Type B pancreatic cell (in vitro differentiated cells): ENCODE measurements at regions not wholly inside any gene's neighbourhood (a gene's known extent, or its start where the extent isn't known, plus 50 kb on each side); places are given as distances from the start of the nearest gene placed in this dataset.

Experiments used
- DNase-seq: peaks from one replicate; pipeline ENCODE4 v3.0.0; 2021; ENCODE audit warnings: mixed read lengths; ENCODE audit not compliant: unreplicated experiment; ENCODE audit errors: extremely low spot score
- H3K27ac Mint-ChIP-seq: 2 replicates; pipeline ENCODE4 v1.8.0; 2021; ENCODE audit warnings: mild to moderate bottlenecking, mixed read lengths
- H3K27me3 Mint-ChIP-seq: 2 replicates; pipeline ENCODE4 v1.8.0; 2021; ENCODE audit warnings: mixed read lengths
- H3K36me3 Mint-ChIP-seq: 2 replicates; pipeline ENCODE4 v1.8.0; 2021; ENCODE audit warnings: mixed read lengths
- H3K4me1 Mint-ChIP-seq: one replicate; pipeline ENCODE4 v1.8.0; 2021; ENCODE audit warnings: mixed read lengths; ENCODE audit not compliant: unreplicated experiment
- H3K4me3 Mint-ChIP-seq: 2 replicates; pipeline ENCODE4 v1.8.0; 2021; ENCODE audit warnings: mild to moderate bottlenecking, mixed read lengths
- H3K9me3 Mint-ChIP-seq: 2 replicates; pipeline ENCODE4 v1.8.0; 2021; ENCODE audit warnings: mixed read lengths
- CTCF ChIP-seq: fragments of 200-600 bp; sonication (generic); conservative IDR thresholded peaks from 2 replicates; pipeline ENCODE4 v1.5.0; 2021; ENCODE audit warnings: antibody characterized with exemption, mild to moderate bottlenecking

- Mint-ChIP-seq H3K27me3 (peaks cover 6% of the 10 kb centered on the region), H3K4me3 (no peak overlapping the region), H3K4me1 (peaks cover 14% of the 10 kb centered on the region), H3K27ac (no peak overlapping the region), H3K9me3 (no peaks in the 10 kb centered on the region), H3K36me3 (no peaks in the 10 kb centered on the region)
- TF ChIP-seq CTCF, result no peak
- no peak for DNase-seq
Observed at GRCh38 chr13:106407338-106407737, 128.1 kb downstream of the EFNB2 start.

- Mint-ChIP-seq H3K9me3 (no peaks in the 10 kb centered on the region), H3K36me3 (no peaks in the 10 kb centered on the region), H3K4me1 (peaks cover 21% of the 10 kb centered on the region), H3K27ac (no peak overlapping the region), H3K4me3 (no peak overlapping the region), H3K27me3 (peaks cover 6% of the 10 kb centered on the region)
- no peak for DNase-seq
- no peak for TF ChIP-seq CTCF
Observed at GRCh38 chr13:106405731-106406130, 129.7 kb downstream of the EFNB2 start.

GRCh38 chr13:106403280-106403679, 132.2 kb downstream of the EFNB2 start:
- peaks cover 6% of the 10 kb centered on the region for H3K27me3 Mint-ChIP-seq
- H3K4me1 Mint-ChIP-seq, result peaks cover 27% of the 10 kb centered on the region
- H3K36me3 Mint-ChIP-seq, result no peaks in the 10 kb centered on the region
- no peak overlapping the region for H3K27ac Mint-ChIP-seq
- no peak for DNase-seq
- no peak for TF ChIP-seq CTCF
- no peaks in the 10 kb centered on the region for H3K9me3 Mint-ChIP-seq
- no peak overlapping the region for H3K4me3 Mint-ChIP-seq

- no peaks in the 10 kb centered on the region for H3K9me3 Mint-ChIP-seq
- TF ChIP-seq CTCF, result no peak
- H3K27me3 Mint-ChIP-seq, result peaks cover 6% of the 10 kb centered on the region
- H3K4me3 Mint-ChIP-seq, result no peak overlapping the region
- H3K36me3 Mint-ChIP-seq, result no peaks in the 10 kb centered on the region
- DNase-seq, result no peak
- no peak overlapping the region for H3K27ac Mint-ChIP-seq
- H3K4me1 Mint-ChIP-seq, result peaks cover 27% of the 10 kb centered on the region
Observed at GRCh38 chr13:106402866-106403265, 132.6 kb downstream of the EFNB2 start.

GRCh38 chr13:106401081-106401480, 134.4 kb downstream of the EFNB2 start:
- Mint-ChIP-seq H3K4me1 (peaks cover 19% of the 10 kb centered on the region), H3K4me3 (no peak overlapping the region), H3K9me3 (no peaks in the 10 kb centered on the region), H3K27ac (no peak overlapping the region), H3K27me3 (no peaks in the 10 kb centered on the region), H3K36me3 (no peaks in the 10 kb centered on the region)
- DNase-seq, result no peak
- no peak for TF ChIP-seq CTCF

DNA sequence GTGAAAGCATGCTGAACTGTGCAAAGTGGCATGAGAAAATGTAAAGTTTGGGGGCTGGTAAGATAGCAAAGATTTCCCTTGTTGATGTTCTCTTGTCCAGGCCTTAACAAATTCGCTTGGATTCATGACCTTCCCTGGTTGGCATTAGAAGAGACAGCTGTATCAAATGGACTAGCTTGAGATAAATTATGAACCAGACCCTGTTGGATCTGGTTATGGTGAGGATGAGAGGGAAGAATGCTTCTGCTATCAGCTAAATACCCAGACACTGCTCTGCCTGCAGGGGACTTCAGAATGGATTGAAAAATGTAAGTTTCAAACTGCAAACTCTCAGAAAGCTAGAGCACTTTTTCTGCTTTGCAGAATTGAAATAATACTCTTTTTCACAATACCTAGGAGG, 135.2 kb downstream of the EFNB2 start:
- Mint-ChIP-seq H3K36me3 (no peaks in the 10 kb centered on the region), H3K27me3 (no peaks in the 10 kb centered on the region), H3K27ac (no peak overlapping the region), H3K4me1 (peaks cover 12% of the 10 kb centered on the region), H3K4me3 (no peak overlapping the region), H3K9me3 (no peaks in the 10 kb centered on the region)
- TF ChIP-seq CTCF, result no peak
- DNase-seq, result no peak
